ENCODE measurements at regions not wholly inside any gene's neighbourhood (a gene's known extent, or its start where the extent isn't known, plus 50 kb on each side); places are given as distances from the start of the nearest gene placed in this dataset.
"Not testable (repeated sequence)": the region's sequence is repeated elsewhere in the genome, so short reads cannot be mapped to it uniquely, and the experiment has no call there.

DNA sequence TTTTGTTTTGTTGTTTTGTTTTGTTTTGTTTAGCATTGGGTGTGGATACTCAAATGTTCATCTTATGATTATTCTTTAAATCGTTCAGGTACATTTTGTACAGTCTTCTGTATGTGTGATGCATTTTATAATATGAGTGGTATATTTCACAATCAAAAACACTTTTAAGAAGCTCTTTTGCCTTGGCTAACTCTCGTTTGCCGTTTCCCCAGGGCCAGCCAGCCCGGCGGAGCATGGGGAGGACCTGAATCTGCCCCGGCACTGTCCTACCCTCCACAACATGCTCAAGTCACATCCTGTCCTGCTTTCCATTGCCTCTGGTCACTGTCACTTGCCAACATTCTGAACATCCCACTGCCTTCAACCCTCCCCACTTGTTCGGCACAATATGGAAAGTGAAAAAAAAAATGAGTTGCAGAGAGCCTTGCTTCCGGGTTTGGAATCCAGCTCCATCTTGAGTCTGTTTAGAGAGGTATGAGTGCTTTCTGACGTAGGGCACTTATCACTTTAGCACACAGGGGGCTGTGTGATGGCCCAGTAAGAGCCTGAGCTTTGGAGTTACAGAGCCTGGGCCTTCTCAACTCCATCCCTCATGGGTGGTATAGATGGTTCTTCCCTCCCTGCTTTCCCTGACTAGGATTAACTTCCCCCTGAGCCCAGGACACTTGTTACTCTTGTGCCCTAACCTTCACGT, 109.6 kb upstream of the PLGLB2 start:
- H3K36me3 ChIP-seq (ENCODE audit: control insufficient read depth, insufficient read depth, low read length); H3K4me3 ChIP-seq (replicated peaks; ENCODE audit: low read depth, low read length); H3K27me3 ChIP-seq (replicated peaks; ENCODE audit: control insufficient read depth, insufficient read depth, low read length); DNase-seq (ENCODE audit: extremely low read depth, insufficient read length): not testable (repeated sequence)

DNA sequence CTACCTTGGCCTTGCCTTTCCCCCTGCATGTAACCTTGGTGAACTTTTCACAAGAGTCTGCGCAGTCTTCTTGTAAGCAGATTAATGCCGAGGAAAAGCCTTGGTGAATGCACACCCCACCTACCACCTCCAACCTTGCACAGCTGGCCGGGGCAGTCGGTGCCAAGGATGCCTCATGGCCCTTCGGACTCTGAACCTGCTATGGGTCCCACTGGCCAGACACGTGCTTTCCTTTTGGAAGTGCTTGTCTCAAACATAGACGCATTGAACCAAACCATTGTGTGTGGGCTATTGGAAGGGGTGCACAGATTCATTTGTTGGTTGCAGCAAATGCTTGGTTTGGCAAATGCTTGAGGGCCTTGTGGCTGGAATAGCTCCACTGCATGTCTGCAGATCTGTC, 109.0 kb upstream of the PLGLB2 start:
- not testable (repeated sequence) for DNase-seq (ENCODE audit: extremely low read depth, insufficient read length); H3K36me3 ChIP-seq (ENCODE audit: control insufficient read depth, insufficient read depth, low read length); H3K27me3 ChIP-seq (replicated peaks; ENCODE audit: control insufficient read depth, insufficient read depth, low read length)

DNA sequence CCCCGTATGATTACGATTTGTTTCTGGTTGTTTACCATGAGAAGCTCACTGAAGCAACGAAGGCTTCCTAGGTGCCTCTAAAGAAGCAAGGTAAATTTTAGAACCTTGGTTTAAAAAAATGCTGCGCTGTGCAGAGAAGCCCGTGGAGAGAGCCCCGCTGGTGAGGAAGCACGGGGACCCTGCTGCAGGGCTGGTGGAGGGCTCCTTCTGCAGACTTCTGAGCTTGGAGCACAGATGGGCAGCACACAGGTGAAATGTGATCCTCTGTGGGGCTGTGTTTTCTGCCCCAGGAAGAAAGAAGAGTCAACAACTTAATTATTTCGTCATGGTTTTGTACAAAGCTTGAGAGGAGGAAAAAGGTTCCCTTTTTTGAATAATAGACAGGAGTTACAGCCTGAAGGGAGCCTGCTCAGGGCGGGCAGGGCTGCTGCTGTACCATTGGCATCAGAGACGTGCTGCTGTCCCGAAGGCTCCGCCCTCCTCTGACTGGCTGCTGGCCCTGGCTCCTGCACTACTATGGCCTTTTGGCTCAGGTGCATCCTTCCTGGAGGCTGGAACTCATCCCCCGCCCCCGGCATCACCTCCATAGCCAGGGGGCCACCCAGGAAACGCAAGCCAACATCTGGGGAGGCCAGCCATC, 108.0 kb upstream of the PLGLB2 start:
- H3K4me3 ChIP-seq (replicated peaks; ENCODE audit: low read depth, low read length); H3K36me3 ChIP-seq (ENCODE audit: control insufficient read depth, insufficient read depth, low read length); H3K27me3 ChIP-seq (replicated peaks; ENCODE audit: control insufficient read depth, insufficient read depth, low read length); DNase-seq (ENCODE audit: extremely low read depth, insufficient read length): not testable (repeated sequence)

More for the DNA sequence above, 109.0 kb upstream of the PLGLB2 start:
- not testable (repeated sequence) for H3K4me3 ChIP-seq (replicated peaks; ENCODE audit: low read depth, low read length)

DNA sequence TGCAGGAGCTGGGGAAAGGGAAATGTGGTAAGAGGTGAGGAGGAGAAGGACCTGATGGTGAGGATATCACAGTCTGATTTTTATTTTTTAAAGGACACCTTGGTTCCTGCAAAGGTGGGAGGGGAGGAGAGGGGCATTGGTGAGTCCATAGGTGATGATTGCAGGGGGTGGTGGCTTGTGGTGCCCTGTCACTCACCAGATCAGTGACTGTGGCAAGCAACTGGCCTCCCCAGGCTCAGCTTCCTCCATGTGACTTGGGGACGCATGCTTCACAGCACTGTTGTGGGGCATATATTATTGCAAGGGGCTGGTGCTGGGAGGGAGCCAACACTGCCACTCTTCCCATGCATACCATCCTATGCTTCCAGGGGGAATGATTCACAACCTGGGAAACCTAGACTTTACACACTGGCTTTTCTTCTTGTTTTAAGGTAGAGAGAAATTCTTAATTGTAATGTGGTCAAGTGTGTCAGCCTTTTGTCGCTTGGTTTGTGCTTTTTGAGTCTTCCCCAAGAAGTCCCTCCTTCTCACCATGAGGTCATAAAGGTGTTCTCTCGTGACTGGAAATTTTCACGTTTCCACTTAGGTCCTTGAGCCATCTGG, 106.8 kb upstream of the PLGLB2 start:
- not testable (repeated sequence) for H3K36me3 ChIP-seq (ENCODE audit: control insufficient read depth, insufficient read depth, low read length); H3K27me3 ChIP-seq (replicated peaks; ENCODE audit: control insufficient read depth, insufficient read depth, low read length); DNase-seq (ENCODE audit: extremely low read depth, insufficient read length); H3K4me3 ChIP-seq (replicated peaks; ENCODE audit: low read depth, low read length)

DNA sequence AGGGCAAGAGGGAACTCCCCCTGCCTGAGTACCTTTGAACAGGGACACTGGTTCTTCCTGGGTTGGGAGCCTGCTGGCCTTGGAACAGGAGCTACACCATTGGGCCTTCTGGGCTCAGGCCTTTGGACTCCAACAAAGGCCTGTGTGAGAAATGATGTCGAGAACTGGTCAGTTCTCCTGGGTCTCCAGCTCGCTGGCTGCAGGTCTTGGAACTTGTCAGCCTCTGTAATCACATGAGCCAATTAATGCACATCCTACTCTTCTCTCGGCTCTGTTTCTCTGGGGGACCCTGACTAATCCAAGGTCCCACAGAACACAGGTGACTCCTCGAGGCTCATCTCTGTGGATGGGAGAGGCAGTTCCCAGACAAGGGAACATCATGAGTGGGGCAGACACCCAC, 104.7 kb upstream of the PLGLB2 start:
- not testable (repeated sequence) for H3K4me3 ChIP-seq (replicated peaks; ENCODE audit: low read depth, low read length); H3K27me3 ChIP-seq (replicated peaks; ENCODE audit: control insufficient read depth, insufficient read depth, low read length); H3K36me3 ChIP-seq (ENCODE audit: control insufficient read depth, insufficient read depth, low read length); DNase-seq (ENCODE audit: extremely low read depth, insufficient read length)

DNA sequence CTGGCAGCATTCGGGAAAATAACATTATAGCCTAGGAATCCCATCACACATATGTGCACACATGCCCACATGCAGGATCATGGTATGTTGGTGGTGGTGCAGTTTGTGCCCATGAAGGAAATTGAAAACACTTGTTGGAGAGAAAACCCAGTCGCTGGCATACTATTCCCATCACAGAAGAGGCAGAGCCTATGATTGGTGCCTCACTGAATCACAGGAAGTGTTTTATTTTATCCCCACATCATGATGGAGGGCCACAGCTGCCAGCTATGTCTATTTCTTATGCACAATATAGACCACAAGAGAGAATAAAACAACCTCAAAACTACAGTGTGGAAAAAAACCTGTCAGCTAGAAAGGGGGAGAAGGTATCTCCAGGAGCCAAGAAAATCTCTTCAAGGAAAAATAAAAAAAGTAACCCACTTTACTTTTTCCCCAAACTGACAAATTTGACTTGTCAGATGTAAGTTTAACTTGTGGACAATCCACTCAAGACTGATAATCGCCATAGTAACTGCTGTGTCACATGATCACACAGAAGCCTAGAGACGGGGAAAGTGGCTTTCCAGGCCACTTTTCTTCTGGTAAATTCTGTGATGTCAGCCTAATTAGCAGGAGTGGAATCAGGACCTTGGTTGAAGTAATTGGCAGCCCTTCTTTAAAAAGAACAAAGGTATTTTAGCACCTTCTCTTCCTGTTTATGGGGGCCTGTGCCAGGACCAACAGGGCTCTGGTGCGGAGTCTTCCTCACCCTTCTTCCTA, 100.0 kb upstream of the PLGLB2 start:
- H3K27me3 ChIP-seq (replicated peaks; ENCODE audit: control insufficient read depth, insufficient read depth, low read length); H3K36me3 ChIP-seq (ENCODE audit: control insufficient read depth, insufficient read depth, low read length); DNase-seq (ENCODE audit: extremely low read depth, insufficient read length); H3K4me3 ChIP-seq (replicated peaks; ENCODE audit: low read depth, low read length): not testable (repeated sequence)

DNA sequence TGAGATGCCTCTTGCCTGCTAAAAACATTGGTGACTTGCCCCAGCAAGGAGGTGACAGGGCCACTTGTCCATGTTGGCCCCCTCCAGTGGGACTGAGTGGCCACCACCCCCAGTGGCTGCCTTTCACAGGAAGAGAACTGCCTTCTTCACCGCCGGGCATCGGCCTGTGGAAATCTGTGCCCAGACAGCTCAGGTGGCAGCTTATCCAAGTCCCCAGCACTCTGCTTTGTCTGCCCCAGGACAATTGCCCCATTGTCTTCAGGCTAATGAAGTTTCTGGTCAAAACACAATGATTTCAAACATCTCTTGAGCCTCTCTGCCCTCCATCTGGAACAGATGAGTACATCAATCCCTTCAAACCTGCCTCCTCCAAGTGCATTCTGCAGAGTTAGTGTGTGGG, 99.1 kb upstream of the PLGLB2 start:
- not testable (repeated sequence) for H3K27me3 ChIP-seq (replicated peaks; ENCODE audit: control insufficient read depth, insufficient read depth, low read length); DNase-seq (ENCODE audit: extremely low read depth, insufficient read length); H3K4me3 ChIP-seq (replicated peaks; ENCODE audit: low read depth, low read length); H3K36me3 ChIP-seq (ENCODE audit: control insufficient read depth, insufficient read depth, low read length)

DNA sequence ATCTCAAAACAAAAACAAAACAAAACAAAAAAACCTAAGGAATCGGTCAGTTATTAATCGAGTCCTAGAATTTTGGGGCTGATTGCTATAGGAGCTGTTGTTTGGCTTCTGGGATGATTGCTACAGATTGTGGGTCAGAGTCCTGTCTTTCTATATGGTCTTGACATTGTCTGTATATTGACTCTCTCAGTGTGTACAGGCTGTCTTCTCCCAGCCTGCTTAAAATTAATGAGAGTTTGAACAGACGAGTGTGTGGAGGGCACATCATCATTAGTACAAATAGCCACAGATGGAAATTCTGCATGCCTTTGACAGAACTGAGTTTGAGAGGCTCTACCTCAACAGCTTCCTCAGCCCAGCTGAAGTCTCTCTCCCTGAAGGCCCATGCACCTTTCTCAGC, 98.0 kb upstream of the PLGLB2 start:
- H3K36me3 ChIP-seq (ENCODE audit: control insufficient read depth, insufficient read depth, low read length); DNase-seq (ENCODE audit: extremely low read depth, insufficient read length); H3K27me3 ChIP-seq (replicated peaks; ENCODE audit: control insufficient read depth, insufficient read depth, low read length); H3K4me3 ChIP-seq (replicated peaks; ENCODE audit: low read depth, low read length): not testable (repeated sequence)

DNA sequence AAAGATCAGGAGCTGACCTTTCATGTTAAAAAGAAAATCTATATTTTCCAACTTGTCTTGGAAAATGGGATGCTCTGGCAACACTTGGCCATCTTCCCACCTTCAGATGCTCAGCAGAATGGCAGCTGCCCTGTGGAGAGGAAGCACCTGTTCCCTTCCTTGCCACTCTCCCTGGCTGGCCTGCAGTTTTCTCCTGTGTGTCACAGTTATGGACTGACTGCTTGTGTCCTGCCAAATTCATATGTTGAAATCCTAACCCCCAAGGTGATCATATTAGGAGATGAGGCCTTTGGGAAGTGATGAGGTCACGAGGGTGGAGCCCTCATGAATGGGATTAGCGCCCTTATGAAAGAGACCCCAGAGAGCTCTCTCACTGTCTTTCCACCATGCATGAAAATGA, 97.0 kb upstream of the PLGLB2 start:
- not testable (repeated sequence) for H3K36me3 ChIP-seq (ENCODE audit: control insufficient read depth, insufficient read depth, low read length); H3K4me3 ChIP-seq (replicated peaks; ENCODE audit: low read depth, low read length); H3K27me3 ChIP-seq (replicated peaks; ENCODE audit: control insufficient read depth, insufficient read depth, low read length); DNase-seq (ENCODE audit: extremely low read depth, insufficient read length)

DNA sequence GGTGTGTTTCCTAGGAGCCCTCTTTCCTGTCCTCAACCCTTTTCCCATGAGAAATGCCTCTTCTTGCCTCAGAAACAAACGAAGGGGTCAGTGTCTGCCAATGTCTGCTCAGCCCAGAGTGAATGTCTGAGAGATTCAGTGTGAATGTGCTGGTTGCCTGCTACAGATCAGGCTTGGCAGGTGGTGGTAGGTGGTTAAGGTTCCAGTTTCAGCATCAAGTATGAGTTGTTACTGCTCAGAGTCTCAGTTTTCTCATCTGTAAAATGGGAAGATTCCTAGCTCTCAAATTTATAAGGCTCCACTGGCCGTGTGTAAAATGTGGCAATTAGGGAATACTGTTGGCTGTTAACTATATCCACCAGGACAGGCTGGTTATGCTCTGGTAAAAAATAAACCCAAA, 96.3 kb upstream of the PLGLB2 start:
- not testable (repeated sequence) for DNase-seq (ENCODE audit: extremely low read depth, insufficient read length); H3K36me3 ChIP-seq (ENCODE audit: control insufficient read depth, insufficient read depth, low read length); H3K4me3 ChIP-seq (replicated peaks; ENCODE audit: low read depth, low read length); H3K27me3 ChIP-seq (replicated peaks; ENCODE audit: control insufficient read depth, insufficient read depth, low read length)

DNA sequence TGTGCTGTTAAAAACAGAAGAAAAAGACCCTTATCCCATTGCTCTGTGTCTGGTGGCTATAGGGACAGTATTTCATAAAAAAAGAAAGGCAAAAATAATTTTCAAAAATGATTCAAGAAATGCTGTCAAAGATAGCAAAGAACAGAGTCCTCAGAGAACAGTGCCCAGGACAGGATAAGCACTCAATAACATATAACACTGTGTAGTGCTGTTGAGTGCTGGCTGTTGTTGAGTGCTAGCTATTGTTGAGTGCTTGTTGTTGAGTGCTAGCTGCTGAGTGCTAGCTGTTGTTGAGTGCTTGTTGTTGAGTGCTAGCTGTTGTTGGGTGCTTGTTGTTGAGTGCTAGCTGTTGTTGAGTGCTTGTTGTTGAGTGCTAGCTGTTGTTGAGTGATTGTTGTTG, 94.5 kb upstream of the PLGLB2 start:
- H3K4me3 ChIP-seq (replicated peaks; ENCODE audit: low read depth, low read length); DNase-seq (ENCODE audit: extremely low read depth, insufficient read length); H3K27me3 ChIP-seq (replicated peaks; ENCODE audit: control insufficient read depth, insufficient read depth, low read length); H3K36me3 ChIP-seq (ENCODE audit: control insufficient read depth, insufficient read depth, low read length): not testable (repeated sequence)

DNA sequence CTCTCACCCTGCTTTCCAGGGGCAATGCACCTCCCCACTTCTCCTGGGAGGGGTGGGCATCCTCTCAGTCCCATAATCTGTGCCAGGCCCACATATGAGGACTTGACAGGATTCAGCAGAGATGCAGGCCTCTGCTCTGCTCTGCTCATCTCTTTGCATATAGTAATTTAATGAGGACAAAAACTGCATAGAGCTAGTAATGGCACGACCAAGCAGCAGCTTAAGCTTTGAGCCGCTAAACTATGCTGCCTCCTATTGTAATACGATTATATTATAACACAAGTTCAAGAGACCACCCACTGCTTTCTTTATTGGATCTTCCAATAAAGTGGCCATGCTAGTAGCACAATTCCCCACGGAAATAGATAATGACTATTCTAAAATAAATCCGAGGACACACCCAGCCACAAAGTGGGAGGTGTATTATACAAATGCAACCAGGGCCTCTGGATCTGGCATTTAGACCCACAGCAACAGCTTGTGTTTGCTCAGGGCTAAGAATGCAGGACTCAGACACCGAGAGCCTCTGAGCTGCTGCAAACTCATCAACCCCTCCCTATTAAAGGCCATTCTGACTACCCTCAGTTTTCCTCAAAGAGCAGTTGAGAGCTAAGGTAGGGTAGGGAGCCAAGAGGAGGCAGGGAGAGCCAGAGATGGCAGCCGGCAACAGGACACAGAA, 93.6 kb upstream of the PLGLB2 start:
- not testable (repeated sequence) for H3K27me3 ChIP-seq (replicated peaks; ENCODE audit: control insufficient read depth, insufficient read depth, low read length); H3K36me3 ChIP-seq (ENCODE audit: control insufficient read depth, insufficient read depth, low read length); DNase-seq (ENCODE audit: extremely low read depth, insufficient read length); H3K4me3 ChIP-seq (replicated peaks; ENCODE audit: low read depth, low read length)

DNA sequence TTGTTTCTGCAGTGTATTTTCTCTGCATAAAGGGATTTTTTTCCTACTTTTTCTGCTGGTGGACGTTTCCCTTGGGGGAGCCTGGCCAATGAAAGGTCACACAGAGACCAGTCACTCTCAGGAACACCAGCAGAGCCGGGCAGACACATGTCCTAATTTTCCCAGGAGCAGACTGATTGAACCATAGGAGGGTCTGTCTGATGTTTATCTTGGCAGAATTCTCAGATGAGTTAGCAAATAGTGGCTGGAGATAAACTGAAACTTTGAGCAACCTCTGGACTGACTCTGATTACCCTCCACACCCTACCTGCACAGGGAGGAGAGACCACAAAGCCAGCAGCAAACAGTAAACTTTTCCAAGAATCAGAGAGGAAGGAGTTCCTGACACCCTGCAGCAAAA, 90.0 kb upstream of the PLGLB2 start:
- not testable (repeated sequence) for H3K36me3 ChIP-seq (ENCODE audit: control insufficient read depth, insufficient read depth, low read length); H3K4me3 ChIP-seq (replicated peaks; ENCODE audit: low read depth, low read length); DNase-seq (ENCODE audit: extremely low read depth, insufficient read length); H3K27me3 ChIP-seq (replicated peaks; ENCODE audit: control insufficient read depth, insufficient read depth, low read length)

DNA sequence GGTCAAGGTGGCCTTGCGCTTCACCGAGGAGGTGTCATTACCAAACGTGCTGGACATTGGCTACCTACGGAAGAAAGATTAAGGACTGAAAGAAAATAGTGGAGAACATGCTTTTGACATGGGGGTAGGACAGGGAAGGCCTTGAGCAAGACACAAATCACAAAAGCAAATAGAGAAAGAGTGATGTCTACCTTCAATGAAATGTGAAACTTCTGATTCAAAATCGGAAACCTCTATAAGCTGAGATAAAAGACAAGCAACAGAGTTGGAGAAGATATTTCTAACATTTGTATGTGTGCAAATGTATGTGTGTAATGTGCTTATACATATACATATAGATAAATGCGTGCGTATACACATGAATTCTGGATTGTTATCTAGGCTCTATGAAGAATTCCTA, 89.5 kb upstream of the PLGLB2 start:
- H3K36me3 ChIP-seq (ENCODE audit: control insufficient read depth, insufficient read depth, low read length); H3K4me3 ChIP-seq (replicated peaks; ENCODE audit: low read depth, low read length); H3K27me3 ChIP-seq (replicated peaks; ENCODE audit: control insufficient read depth, insufficient read depth, low read length); DNase-seq (ENCODE audit: extremely low read depth, insufficient read length): not testable (repeated sequence)

All from GM06990 (cell line).